ENCODE measurements at regions not wholly inside any gene's neighbourhood (a gene's known extent, or its start where the extent isn't known, plus 50 kb on each side); places are given as distances from the start of the nearest gene placed in this dataset.

DNA sequence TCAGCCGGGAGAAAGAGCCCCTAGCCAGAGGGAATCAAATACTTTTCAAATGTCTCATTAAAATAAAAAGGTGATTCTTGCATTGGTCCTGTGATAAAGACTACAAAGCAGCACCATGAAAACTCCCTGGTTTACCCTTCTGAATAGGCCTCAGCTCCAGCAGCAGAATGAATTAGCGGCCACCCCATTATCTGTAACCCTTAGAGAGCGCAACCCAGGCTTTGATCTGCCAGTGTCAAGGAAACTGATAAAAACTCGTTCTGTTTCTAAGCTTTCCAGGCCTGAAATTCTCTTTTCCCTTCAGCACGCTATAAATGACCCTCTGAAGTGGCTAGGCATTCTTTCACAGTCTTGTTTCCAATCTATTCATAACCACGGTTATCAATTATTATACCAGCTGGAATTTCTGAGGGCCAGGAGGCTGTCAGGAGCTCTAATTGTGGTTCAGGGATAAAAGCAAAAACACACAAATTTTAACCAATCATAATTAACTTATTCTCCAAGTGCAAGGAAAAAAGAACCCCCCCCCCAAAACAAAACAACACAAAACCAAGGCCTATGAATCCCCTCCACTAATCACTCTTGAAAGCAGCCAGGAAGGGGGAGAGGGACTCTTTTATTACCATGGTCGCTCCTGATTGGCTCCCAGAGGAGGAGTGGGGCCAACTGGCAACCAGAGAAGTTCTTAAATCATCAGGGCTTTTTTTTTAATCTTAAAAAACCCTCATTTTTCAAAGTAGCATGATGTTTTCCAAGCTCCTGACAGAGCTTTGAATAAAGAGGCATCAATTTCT is 258.9 kb downstream of the CYRIA start:
- TF ChIP-seq, protein P1, sequence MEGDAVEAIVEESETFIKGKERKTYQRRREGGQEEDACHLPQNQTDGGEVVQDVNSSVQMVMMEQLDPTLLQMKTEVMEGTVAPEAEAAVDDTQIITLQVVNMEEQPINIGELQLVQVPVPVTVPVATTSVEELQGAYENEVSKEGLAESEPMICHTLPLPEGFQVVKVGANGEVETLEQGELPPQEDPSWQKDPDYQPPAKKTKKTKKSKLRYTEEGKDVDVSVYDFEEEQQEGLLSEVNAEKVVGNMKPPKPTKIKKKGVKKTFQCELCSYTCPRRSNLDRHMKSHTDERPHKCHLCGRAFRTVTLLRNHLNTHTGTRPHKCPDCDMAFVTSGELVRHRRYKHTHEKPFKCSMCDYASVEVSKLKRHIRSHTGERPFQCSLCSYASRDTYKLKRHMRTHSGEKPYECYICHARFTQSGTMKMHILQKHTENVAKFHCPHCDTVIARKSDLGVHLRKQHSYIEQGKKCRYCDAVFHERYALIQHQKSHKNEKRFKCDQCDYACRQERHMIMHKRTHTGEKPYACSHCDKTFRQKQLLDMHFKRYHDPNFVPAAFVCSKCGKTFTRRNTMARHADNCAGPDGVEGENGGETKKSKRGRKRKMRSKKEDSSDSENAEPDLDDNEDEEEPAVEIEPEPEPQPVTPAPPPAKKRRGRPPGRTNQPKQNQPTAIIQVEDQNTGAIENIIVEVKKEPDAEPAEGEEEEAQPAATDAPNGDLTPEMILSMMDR (conservative IDR thresholded peaks at IDR 0.05; ENCODE audit: low read length) = no peak
- no peak for TF ChIP-seq EZH2phosphoT487 (IDR thresholded peaks at IDR 0.05; ENCODE audit: borderline replicate concordance)
